HG03565 (cell line): ENCODE measurements at regions not wholly inside any gene's neighbourhood (a gene's known extent, or its start where the extent isn't known, plus 50 kb on each side); places are given as distances from the start of the nearest gene placed in this dataset.
"Not testable (repeated sequence)": the region's sequence is repeated elsewhere in the genome, so short reads cannot be mapped to it uniquely, and the experiment has no call there.

ENCODE experiments used
- ATAC-seq: cut with Tn5 transposase; IDR thresholded peaks from one replicate; pipeline ENCODE4 v1.9.1; 2021; ENCODE audit warnings: mild to moderate bottlenecking, moderate library complexity; ENCODE audit not compliant: unreplicated experiment

- no peak for ATAC-seq
These were observed 1764.0 kb downstream of the C4orf33 start for GRCh38 chr4:130859991-130860390.

- ATAC-seq = no peak
These were observed 1801.0 kb downstream of the C4orf33 start for GRCh38 chr4:130896920-130897319.

- no peak for ATAC-seq
These were observed 1805.4 kb downstream of the C4orf33 start for GRCh38 chr4:130901321-130901720.

- ATAC-seq = no peak
These were observed 1827.0 kb downstream of the C4orf33 start for GRCh38 chr4:130922955-130923354.

GRCh38 chr4:130955520-130955919 is 1859.6 kb downstream of the C4orf33 start:
- ATAC-seq = no peak

GRCh38 chr4:130985371-130985770 is 1889.4 kb downstream of the C4orf33 start:
- ATAC-seq = no peak

GRCh38 chr4:130995988-130996387 is 1900.0 kb downstream of the C4orf33 start:
- ATAC-seq = no peak

GRCh38 chr4:131001371-131001770 is 1905.4 kb downstream of the C4orf33 start:
- ATAC-seq = no peak

GRCh38 chr4:131002132-131002531 is 1906.2 kb downstream of the C4orf33 start:
- no peak for ATAC-seq

GRCh38 chr4:131006388-131006787 is 1910.4 kb downstream of the C4orf33 start:
- ATAC-seq = no peak

GRCh38 chr4:131011961-131012360 is 1916.0 kb downstream of the C4orf33 start:
- not testable (repeated sequence) for ATAC-seq

GRCh38 chr4:131013226-131013625 is 1917.3 kb downstream of the C4orf33 start:
- ATAC-seq = no peak

- ATAC-seq = no peak
These were observed 1930.8 kb downstream of the C4orf33 start for GRCh38 chr4:131026771-131027170.

GRCh38 chr4:131044368-131044767 is 1948.4 kb downstream of the C4orf33 start:
- ATAC-seq = no peak

GRCh38 chr4:131046821-131047220 is 1950.9 kb downstream of the C4orf33 start:
- no peak for ATAC-seq

- ATAC-seq = no peak
These were observed 1956.7 kb downstream of the C4orf33 start for GRCh38 chr4:131052646-131053045.

- no peak for ATAC-seq
These were observed 1958.6 kb downstream of the C4orf33 start for GRCh38 chr4:131054489-131055019.

- no peak for ATAC-seq
These were observed 1965.8 kb downstream of the C4orf33 start for GRCh38 chr4:131061734-131062133.

- ATAC-seq = no peak
These were observed 1967.9 kb downstream of the C4orf33 start for GRCh38 chr4:131063878-131064277.

- ATAC-seq = no peak
These were observed 1985.1 kb downstream of the C4orf33 start for GRCh38 chr4:131081069-131081468.

- ATAC-seq = no peak
These were observed 1989.0 kb downstream of the C4orf33 start for GRCh38 chr4:131084997-131085396.

- no peak for ATAC-seq
These were observed 1995.9 kb downstream of the C4orf33 start for GRCh38 chr4:131091896-131092295.

- no peak for ATAC-seq
These were observed 1997.4 kb downstream of the C4orf33 start for GRCh38 chr4:131093303-131093702.
